ENCODE measurements at regions not wholly inside any gene's neighbourhood (a gene's known extent, or its start where the extent isn't known, plus 50 kb on each side); places are given as distances from the start of the nearest gene placed in this dataset.
A peak's percentile ranks its signal among the peaks of the same experiment; 100 is the strongest.

- DNase-seq, result no peak
- no peaks in the 10 kb centered on the region for H3K9me3 ChIP-seq (replicated peaks)
- no peak for TF ChIP-seq CTCF (IDR thresholded peaks at IDR 0.05; ENCODE audit: borderline replicate concordance)
- no peaks in the 10 kb centered on the region for H3K27me3 ChIP-seq (ENCODE audit: low read depth)
- intact Hi-C loops (cut with micrococcal nuclease), result no loop called here
- H3K27ac ChIP-seq (replicated peaks), result no peak overlapping the region
- H3K4me3 ChIP-seq, result no peak overlapping the region
- no peaks in the 10 kb centered on the region for H3K36me3 ChIP-seq
- H3K4me1 ChIP-seq, result peaks cover 28% of the 10 kb centered on the region
These were observed 545.4 kb upstream of the JAG1 start for GRCh38 chr20:11219192-11219591.

GRCh38 chr20:11221046-11221445 lies 547.2 kb upstream of the JAG1 start:
- Histone ChIP-seq H3K27ac (replicated peaks) (no peak overlapping the region), H3K4me1 (peaks cover 28% of the 10 kb centered on the region), H3K27me3 (ENCODE audit: low read depth) (no peaks in the 10 kb centered on the region), H3K36me3 (no peaks in the 10 kb centered on the region), H3K9me3 (replicated peaks) (no peaks in the 10 kb centered on the region), H3K4me3 (no peak overlapping the region)
- no peak for DNase-seq
- TF ChIP-seq CTCF (IDR thresholded peaks at IDR 0.05; ENCODE audit: borderline replicate concordance), result no peak
- intact Hi-C loops (cut with micrococcal nuclease), result no loop called here

- Histone ChIP-seq H3K4me1 (peaks cover 16% of the 10 kb centered on the region), H3K36me3 (no peaks in the 10 kb centered on the region), H3K4me3 (no peak overlapping the region), H3K27ac (replicated peaks) (no peak overlapping the region), H3K27me3 (ENCODE audit: low read depth) (no peaks in the 10 kb centered on the region), H3K9me3 (replicated peaks) (no peaks in the 10 kb centered on the region)
- intact Hi-C loops (cut with micrococcal nuclease), result no loop called here
- DNase-seq, result no peak
- no peak for TF ChIP-seq CTCF (IDR thresholded peaks at IDR 0.05; ENCODE audit: borderline replicate concordance)
These were observed 548.4 kb upstream of the JAG1 start for GRCh38 chr20:11222243-11222642.

GRCh38 chr20:11227602-11228001 lies 553.8 kb upstream of the JAG1 start:
- no peak for TF ChIP-seq CTCF (IDR thresholded peaks at IDR 0.05; ENCODE audit: borderline replicate concordance)
- intact Hi-C loops (cut with micrococcal nuclease), result no loop called here

GRCh38 chr20:11229772-11230171 lies 556.0 kb upstream of the JAG1 start:
- H3K9me3 ChIP-seq (replicated peaks), result no peaks in the 10 kb centered on the region
- H3K27ac ChIP-seq (replicated peaks), result peak overlapping the region; percentile 59
- H3K27me3 ChIP-seq (ENCODE audit: low read depth), result no peaks in the 10 kb centered on the region
- H3K36me3 ChIP-seq, result no peaks in the 10 kb centered on the region
- DNase-seq, result peak; percentile 33
- peaks cover 27% of the 10 kb centered on the region for H3K4me1 ChIP-seq
- intact Hi-C loops (cut with micrococcal nuclease), result no loop called here
- TF ChIP-seq CTCF (IDR thresholded peaks at IDR 0.05; ENCODE audit: borderline replicate concordance), result no peak
- H3K4me3 ChIP-seq, result peak overlapping the region; percentile 1

More at GRCh38 chr20:11227602-11228001, 553.8 kb upstream of the JAG1 start:
- H3K9me3 ChIP-seq (replicated peaks), result no peaks in the 10 kb centered on the region
- no peaks in the 10 kb centered on the region for H3K27me3 ChIP-seq (ENCODE audit: low read depth)
- H3K4me3 ChIP-seq, result no peak overlapping the region
- peaks cover 15% of the 10 kb centered on the region for H3K4me1 ChIP-seq
- DNase-seq, result no peak
- H3K27ac ChIP-seq (replicated peaks), result no peak overlapping the region
- H3K36me3 ChIP-seq, result no peaks in the 10 kb centered on the region

- H3K9me3 ChIP-seq (replicated peaks), result no peaks in the 10 kb centered on the region
- DNase-seq, result no peak
- H3K36me3 ChIP-seq, result no peaks in the 10 kb centered on the region
- TF ChIP-seq CTCF (IDR thresholded peaks at IDR 0.05; ENCODE audit: borderline replicate concordance), result no peak
- intact Hi-C loops (cut with micrococcal nuclease), result no loop called here
- peaks cover 34% of the 10 kb centered on the region for H3K4me1 ChIP-seq
- no peaks in the 10 kb centered on the region for H3K27me3 ChIP-seq (ENCODE audit: low read depth)
- no peak overlapping the region for H3K27ac ChIP-seq (replicated peaks)
- no peak overlapping the region for H3K4me3 ChIP-seq
These were observed 557.2 kb upstream of the JAG1 start for GRCh38 chr20:11230999-11231398.
